Natural killer cell (primary cell): ENCODE measurements at regions not wholly inside any gene's neighbourhood (a gene's known extent, or its start where the extent isn't known, plus 50 kb on each side); places are given as distances from the start of the nearest gene placed in this dataset.

Experiments used
- ATAC-seq, 3 donors: fragments of 150-1000 bp in 2 of 3; fragments of 200-7000 bp in 1 of 3; cut with Tn5 transposase; 1 replicate in 1 of 3; 2 replicates in 2 of 3; pipeline ENCODE4 v1.10.0; 2021; ENCODE audit warnings: mild to moderate bottlenecking in 2 of 3, moderate library complexity in 2 of 3
- DNase-seq, 2 donors: peaks; one replicate each; pipeline versions ENCODE4 v3.0.0 to v3.0.0-alpha.2; 2013 to 2021; ENCODE audit warnings: mixed read lengths in 1 of 2
- H3K27ac ChIP-seq: one replicate; pipeline ENCODE4 v1.5.1; 2013; ENCODE audit warnings: mild to moderate bottlenecking, low read length
- H3K27me3 ChIP-seq: one replicate; pipeline ENCODE4 v1.6.1; 2013; ENCODE audit warnings: low read length; ENCODE audit not compliant: control insufficient read depth, insufficient read depth
- H3K36me3 ChIP-seq: one replicate; pipeline ENCODE4 v1.6.1; 2013; ENCODE audit warnings: low read length; ENCODE audit not compliant: control insufficient read depth, insufficient read depth
- H3K4me1 ChIP-seq: one replicate; pipeline ENCODE4 v1.6.1; 2013; ENCODE audit warnings: low read length; ENCODE audit not compliant: control insufficient read depth, insufficient read depth
- H3K4me3 ChIP-seq: one replicate; pipeline ENCODE4 v1.5.1; 2013; ENCODE audit warnings: low read length
- H3K9me3 ChIP-seq: one replicate; pipeline ENCODE4 v1.6.1; 2013; ENCODE audit warnings: low read length; ENCODE audit not compliant: control insufficient read depth, insufficient read depth
- H3K27ac Mint-ChIP-seq, 2 donors: one replicate each; pipeline ENCODE4 v1.8.0; 2022; ENCODE audit warnings: mild to moderate bottlenecking in 2 of 2, mixed read lengths in 2 of 2, moderate library complexity in 1 of 2
- H3K27me3 Mint-ChIP-seq, 2 donors: one replicate each; pipeline ENCODE4 v1.8.0; 2022; ENCODE audit warnings: low read depth in 2 of 2, mixed read lengths in 2 of 2
- H3K36me3 Mint-ChIP-seq: one replicate; pipeline ENCODE4 v1.8.0; 2022; ENCODE audit warnings: mixed read lengths
- H3K4me1 Mint-ChIP-seq, 2 donors: one replicate each; pipeline ENCODE4 v1.8.0; 2022; ENCODE audit warnings: mixed read lengths in 2 of 2
- H3K4me3 Mint-ChIP-seq: one replicate; pipeline ENCODE4 v1.8.0; 2022; ENCODE audit warnings: mild to moderate bottlenecking, moderate library complexity, mixed read lengths
- H3K9me3 Mint-ChIP-seq, 2 donors: one replicate each; pipeline ENCODE4 v1.8.0; 2022; ENCODE audit warnings: mixed read lengths in 2 of 2
- WGBS: methylation state at CpG from one replicate; pipeline ENCODE4 v1.1.7; 2013; ENCODE audit warnings: missing lambda C conversion rate; ENCODE audit not compliant: insufficient coverage; 5-methylcytosine and 5-hydroxymethylcytosine counted together
- intact Hi-C: fragments of 100-400 bp; cut with micrococcal nuclease; formaldehyde crosslinking; loops from one replicate; pipeline ENCODE4 v1.14.2; 2022
- TF ChIP-seq, protein P1 (sequence below): fragments of 200-600 bp; IDR thresholded peaks from one replicate; pipeline ENCODE4 v1.8.0; 2022; ENCODE audit warnings: antibody characterized with exemption

- DNase-seq (no peak), ATAC-seq (no peak)
- Mint-ChIP-seq H3K36me3 (peaks cover 8% of the 10 kb centered on the region), H3K4me1 (no peaks in the 10 kb centered on the region), H3K9me3 (peaks cover 0 to 4% of the 10 kb centered on the region in 2 donors), H3K4me3 (no peak overlapping the region), H3K27ac (no peak overlapping the region), H3K27me3 (peaks cover 0 to 13% of the 10 kb centered on the region in 2 donors)
- no peak overlapping the region for H3K4me3 ChIP-seq
- no peaks in the 10 kb centered on the region for H3K4me1 ChIP-seq
- intact Hi-C loops, result no loop called here
- no peaks in the 10 kb centered on the region for H3K9me3 ChIP-seq
- 74% methylated on average over 2 of the region's 2 CpGs for WGBS
- H3K27me3 ChIP-seq, result no peaks in the 10 kb centered on the region
- TF ChIP-seq, protein P1, sequence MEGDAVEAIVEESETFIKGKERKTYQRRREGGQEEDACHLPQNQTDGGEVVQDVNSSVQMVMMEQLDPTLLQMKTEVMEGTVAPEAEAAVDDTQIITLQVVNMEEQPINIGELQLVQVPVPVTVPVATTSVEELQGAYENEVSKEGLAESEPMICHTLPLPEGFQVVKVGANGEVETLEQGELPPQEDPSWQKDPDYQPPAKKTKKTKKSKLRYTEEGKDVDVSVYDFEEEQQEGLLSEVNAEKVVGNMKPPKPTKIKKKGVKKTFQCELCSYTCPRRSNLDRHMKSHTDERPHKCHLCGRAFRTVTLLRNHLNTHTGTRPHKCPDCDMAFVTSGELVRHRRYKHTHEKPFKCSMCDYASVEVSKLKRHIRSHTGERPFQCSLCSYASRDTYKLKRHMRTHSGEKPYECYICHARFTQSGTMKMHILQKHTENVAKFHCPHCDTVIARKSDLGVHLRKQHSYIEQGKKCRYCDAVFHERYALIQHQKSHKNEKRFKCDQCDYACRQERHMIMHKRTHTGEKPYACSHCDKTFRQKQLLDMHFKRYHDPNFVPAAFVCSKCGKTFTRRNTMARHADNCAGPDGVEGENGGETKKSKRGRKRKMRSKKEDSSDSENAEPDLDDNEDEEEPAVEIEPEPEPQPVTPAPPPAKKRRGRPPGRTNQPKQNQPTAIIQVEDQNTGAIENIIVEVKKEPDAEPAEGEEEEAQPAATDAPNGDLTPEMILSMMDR, result no peak
- H3K36me3 ChIP-seq, result no peaks in the 10 kb centered on the region
- no peak overlapping the region for H3K27ac ChIP-seq
Measured at GRCh38 chr2:74741629-74742028, 87.6 kb downstream of the SEMA4F start.

DNA sequence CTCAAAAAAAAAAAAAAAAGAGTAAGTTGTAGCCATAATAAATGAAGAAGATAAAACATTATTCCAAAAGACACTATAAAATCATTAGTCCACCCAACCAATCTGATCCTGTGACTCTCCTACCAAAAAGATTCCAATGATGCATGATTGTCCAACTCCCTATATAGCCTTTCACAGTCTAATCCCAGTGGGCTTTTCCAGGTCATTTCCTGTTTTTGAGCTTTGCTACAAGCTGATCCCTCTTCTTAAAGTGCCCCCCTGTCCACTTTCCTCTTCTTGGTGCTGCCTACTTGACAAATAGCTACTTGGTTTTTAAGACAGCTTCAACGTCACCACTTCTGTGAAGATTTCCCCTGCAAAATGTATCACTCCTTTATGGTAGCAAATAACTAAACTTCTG, 88.4 kb downstream of the SEMA4F start:
- intact Hi-C loops, result no loop called here
- ATAC-seq (no peak), DNase-seq (no peak)
- H3K36me3 ChIP-seq, result no peaks in the 10 kb centered on the region
- H3K9me3 Mint-ChIP-seq, result no peaks in the 10 kb centered on the region
- no peaks in the 10 kb centered on the region for H3K9me3 ChIP-seq
- 92% methylated on average over 1 of the region's 1 CpG for WGBS
- no peak overlapping the region for H3K4me3 Mint-ChIP-seq
- TF ChIP-seq, protein P1, result no peak
- no peak overlapping the region for H3K27ac ChIP-seq
- H3K4me1 Mint-ChIP-seq, result no peaks in the 10 kb centered on the region
- H3K27ac Mint-ChIP-seq, result no peak overlapping the region
- H3K27me3 Mint-ChIP-seq, result peaks cover 0 to 8% of the 10 kb centered on the region in 2 donors
- no peaks in the 10 kb centered on the region for H3K4me1 ChIP-seq
- no peak overlapping the region for H3K4me3 ChIP-seq
- H3K36me3 Mint-ChIP-seq, result no peaks in the 10 kb centered on the region
- no peaks in the 10 kb centered on the region for H3K27me3 ChIP-seq

DNA sequence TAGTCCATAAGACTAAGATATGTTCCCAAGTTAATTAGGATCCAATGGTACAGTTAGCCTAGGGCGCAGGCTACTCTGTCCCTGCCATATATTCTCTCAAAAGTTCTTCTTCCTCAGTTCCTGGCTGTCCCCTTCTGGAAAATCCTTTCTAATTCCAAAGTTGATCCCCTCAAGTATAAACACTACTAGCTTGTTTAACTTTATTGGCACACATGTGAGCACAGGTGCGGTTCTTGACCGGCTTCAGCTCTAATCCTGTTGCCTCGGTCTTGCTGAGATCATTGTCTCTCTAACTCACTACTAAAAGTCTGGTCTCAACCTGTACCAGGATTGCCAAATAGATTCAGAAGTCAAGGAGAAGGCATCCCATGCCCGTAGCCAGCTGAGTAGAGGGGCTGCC, 89.0 kb downstream of the SEMA4F start:
- DNase-seq, result no peak
- Histone ChIP-seq H3K27ac (no peak overlapping the region), H3K36me3 (no peaks in the 10 kb centered on the region), H3K4me1 (no peaks in the 10 kb centered on the region), H3K9me3 (no peaks in the 10 kb centered on the region), H3K4me3 (no peak overlapping the region), H3K27me3 (no peaks in the 10 kb centered on the region)
- Mint-ChIP-seq H3K36me3 (no peaks in the 10 kb centered on the region), H3K4me3 (no peak overlapping the region), H3K27ac (no peak overlapping the region), H3K4me1 (no peaks in the 10 kb centered on the region), H3K9me3 (no peaks in the 10 kb centered on the region), H3K27me3 (peaks cover 0 to 11% of the 10 kb centered on the region in 2 donors)
- 76% methylated on average over 5 of the region's 5 CpGs for WGBS
- intact Hi-C loops, result no loop called here
- ATAC-seq, result no peak
- TF ChIP-seq, protein P1, result no peak

DNA sequence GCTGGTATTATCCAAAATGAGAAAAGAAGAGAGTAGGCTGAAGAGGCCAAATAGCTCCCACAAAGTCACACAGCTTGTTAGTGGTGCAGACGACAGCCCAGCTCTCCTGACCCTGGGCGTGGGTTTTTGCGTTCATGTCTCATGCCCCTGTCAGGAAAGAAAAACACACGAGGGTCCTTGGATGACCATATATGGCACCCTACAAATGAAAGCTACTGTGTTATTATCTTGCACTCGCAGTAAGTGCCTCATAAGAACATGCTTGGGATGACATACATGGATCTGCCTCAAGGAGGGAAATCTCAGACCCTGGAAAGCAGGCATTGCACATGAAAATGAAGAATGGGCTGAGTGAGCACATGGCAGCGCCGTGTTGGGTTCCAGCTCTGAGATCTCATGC, 89.7 kb downstream of the SEMA4F start:
- H3K4me1 Mint-ChIP-seq, result no peaks in the 10 kb centered on the region
- no peak overlapping the region for H3K27ac Mint-ChIP-seq
- H3K4me3 Mint-ChIP-seq, result no peak overlapping the region
- no peak overlapping the region for H3K4me3 ChIP-seq
- TF ChIP-seq, protein P1, result no peak
- H3K4me1 ChIP-seq, result no peaks in the 10 kb centered on the region
- intact Hi-C loops, result no loop called here
- DNase-seq (no peak), ATAC-seq (no peak)
- H3K9me3 ChIP-seq, result no peaks in the 10 kb centered on the region
- H3K36me3 Mint-ChIP-seq, result no peaks in the 10 kb centered on the region
- 85% methylated on average over 7 of the region's 7 CpGs for WGBS
- no peaks in the 10 kb centered on the region for H3K9me3 Mint-ChIP-seq
- H3K36me3 ChIP-seq, result no peaks in the 10 kb centered on the region
- no peak overlapping the region for H3K27ac ChIP-seq
- H3K27me3 ChIP-seq, result no peaks in the 10 kb centered on the region
- H3K27me3 Mint-ChIP-seq, result peaks cover 0 to 13% of the 10 kb centered on the region in 2 donors
